ENCODE measurements at regions not wholly inside any gene's neighbourhood (a gene's known extent, or its start where the extent isn't known, plus 50 kb on each side); places are given as distances from the start of the nearest gene placed in this dataset.
A peak's percentile ranks its signal among the peaks of the same experiment; 100 is the strongest.

GRCh38 chr13:84445776-84446175 is 563.5 kb upstream of the SLITRK1 start:
- Histone ChIP-seq H3K23ac (ENCODE audit: low read depth, low read length) (no peak overlapping the region), H2AFZ (replicated peaks; ENCODE audit: low read length, poor library complexity) (peak overlapping the region; percentile 61), H3K4ac (ENCODE audit: low read depth, low read length) (no peak overlapping the region), H4K5ac (ENCODE audit: low read depth, low read length) (no peak overlapping the region), H4K8ac (ENCODE audit: low read depth in 2 of 2, low read length in 2 of 2) (no peak overlapping the region), H3K36me3 (ENCODE audit: control insufficient read depth, insufficient read depth, low read length) (no peaks in the 10 kb centered on the region), H3K18ac (ENCODE audit: low read depth, low read length) (peak overlapping the region; percentile 65; the same call in 1 of the 2 replicates), H2BK20ac (ENCODE audit: low read depth, low read length) (no peak overlapping the region), H2AK9ac (replicated peaks; ENCODE audit: low read depth, low read length, poor library complexity) (no peak overlapping the region), H3K27ac (ENCODE audit: insufficient read depth, low read length) (no peak overlapping the region), H2BK120ac (ENCODE audit: low read depth, low read length) (no peak overlapping the region; the same call in 1 of the 2 replicates), H2BK5ac (ENCODE audit: low read depth, low read length, poor library complexity, severe bottlenecking) (no peak overlapping the region), H3K27me3 (ENCODE audit: control insufficient read depth, insufficient read depth, low read length) (no peaks in the 10 kb centered on the region), H4K20me1 (ENCODE audit: insufficient read depth, low read length) (no peaks in the 10 kb centered on the region), H3K9me3 (ENCODE audit: control insufficient read depth, insufficient read depth, low read length) (no peaks in the 10 kb centered on the region; the same call in 1 of the 2 replicates), H3K9ac (ENCODE audit: low read depth, low read length) (no peak overlapping the region), H3K4me3 (ENCODE audit: insufficient read depth, low read depth, low read length) (no peak overlapping the region), H4K91ac (ENCODE audit: insufficient read depth, low read depth, low read length) (no peak overlapping the region), H3K14ac (replicated peaks; ENCODE audit: low read depth, low read length) (no peak overlapping the region), H3K9me1 (ENCODE audit: insufficient read depth, low read length) (no peaks in the 10 kb centered on the region), H3K56ac (ENCODE audit: extremely low read depth, insufficient read depth, low read length) (0 out of 2 replicates have a peak overlapping the region, but pooled peaks have one; percentile 15), H3K4me1 (ENCODE audit: control insufficient read depth, insufficient read depth, low read length) (no peaks in the 10 kb centered on the region), H3K79me1 (ENCODE audit: low read depth in 1 of 2, low read length in 2 of 2) (no peaks in the 10 kb centered on the region), H3K4me2 (ENCODE audit: low read depth, low read length) (no peak overlapping the region), H2BK15ac (ENCODE audit: low read depth, low read length) (no peak overlapping the region; the same call in 2 of the 3 replicates), H2AK5ac (ENCODE audit: low read depth, low read length) (no peak overlapping the region)
- TF ChIP-seq BHLHE40 (IDR thresholded peaks at IDR 0.05; ENCODE audit: low read depth, low read length) (peak; percentile 54; the same call in 1 of the 2 replicates), MXI1 (IDR thresholded peaks at IDR 0.05; ENCODE audit: borderline replicate concordance, low read depth, low read length) (no peak), CHD1 (IDR thresholded peaks at IDR 0.05; ENCODE audit: low read depth, low read length) (no peak), MAZ (IDR thresholded peaks at IDR 0.05; ENCODE audit: borderline replicate concordance, low read depth, low read length) (no peak), ELK1 (IDR thresholded peaks at IDR 0.05; ENCODE audit: borderline replicate concordance, low read depth, low read length) (no peak), CTCF (conservative IDR thresholded peaks at IDR 0.05; ENCODE audit: low read depth, low read length) (no peak)
- ChIA-PET POLR2A (ENCODE audit: unreplicated experiment) (no interaction called here), CTCF (no interaction called here)
- in situ Hi-C loops (cut with MboI; ENCODE audit: low sequenced_read_pairs) (no loop called here), dilution Hi-C loops (cut with HindIII; ENCODE audit: low sequenced_read_pairs, unreplicated experiment) (no loop called here), intact Hi-C loops (cut with micrococcal nuclease) (no loop called here)
- no CpG with 5 or more reads among the region's 5 CpGs for WGBS, 2 experiments (ENCODE audit: extremely low coverage in 2 of 2, insufficient read length in 1 of 2)
- BruUV-seq (replicated peaks) = no TSS peak
- DNase-seq (peak; percentile 71), ATAC-seq (ENCODE audit: low read depth) (no peak; the same call in 1 of the 2 replicates)

All from IMR-90 (cell line).